NCI-H1694 treated with DMSO at 0.1 percent for 48 hours (cell line): ENCODE measurements at regions not wholly inside any gene's neighbourhood (a gene's known extent, or its start where the extent isn't known, plus 50 kb on each side); places are given as distances from the start of the nearest gene placed in this dataset.

Experiments used
- DNase-seq: peaks from one replicate; lab custom pipeline; 2025; lab: John Stamatoyannopoulos, UW

- no peak for DNase-seq
These were observed 193.7 kb downstream of the PTPN20 start for GRCh38 chr10:47104786-47105385.

GRCh38 chr10:47107007-47107747, 192.8 kb upstream of the GDF10 start:
- no peak for DNase-seq

GRCh38 chr10:47109906-47110305, 190.1 kb upstream of the GDF10 start:
- no peak for DNase-seq

GRCh38 chr10:47111329-47111862, 188.6 kb upstream of the GDF10 start:
- DNase-seq: no peak

GRCh38 chr10:47112612-47113011, 187.4 kb upstream of the GDF10 start:
- no peak for DNase-seq

GRCh38 chr10:47113907-47114500, 186.0 kb upstream of the GDF10 start:
- DNase-seq: no peak

- no peak for DNase-seq
These were observed 185.3 kb upstream of the GDF10 start for GRCh38 chr10:47114680-47115186.

- DNase-seq: no peak
These were observed 184.7 kb upstream of the GDF10 start for GRCh38 chr10:47115322-47115721.

- DNase-seq: no peak
These were observed 183.6 kb upstream of the GDF10 start for GRCh38 chr10:47116445-47116844.

- no peak for DNase-seq
These were observed 181.7 kb upstream of the GDF10 start for GRCh38 chr10:47118326-47118725.

GRCh38 chr10:47121336-47121735, 178.7 kb upstream of the GDF10 start:
- no peak for DNase-seq

GRCh38 chr10:47123716-47124288, 176.2 kb upstream of the GDF10 start:
- DNase-seq: no peak

GRCh38 chr10:47127188-47127785, 172.7 kb upstream of the GDF10 start:
- DNase-seq: no peak

- no peak for DNase-seq
These were observed 169.5 kb upstream of the GDF10 start for GRCh38 chr10:47130491-47130890.

GRCh38 chr10:47133871-47134570, 166.0 kb upstream of the GDF10 start:
- DNase-seq: no peak

GRCh38 chr10:47136866-47137265, 163.1 kb upstream of the GDF10 start:
- DNase-seq: no peak

GRCh38 chr10:47137311-47137851, 162.6 kb upstream of the GDF10 start:
- no peak for DNase-seq

- DNase-seq: no peak
These were observed 160.9 kb upstream of the GDF10 start for GRCh38 chr10:47139121-47139520.

GRCh38 chr10:47140761-47141348, 159.1 kb upstream of the GDF10 start:
- no peak for DNase-seq

- no peak for DNase-seq
These were observed 158.6 kb upstream of the GDF10 start for GRCh38 chr10:47141349-47141748.

- DNase-seq: no peak
These were observed 156.9 kb upstream of the GDF10 start for GRCh38 chr10:47143072-47143471.
